Hepatocyte (in vitro differentiated cells): ENCODE measurements at regions not wholly inside any gene's neighbourhood (a gene's known extent, or its start where the extent isn't known, plus 50 kb on each side); places are given as distances from the start of the nearest gene placed in this dataset.

Experiments
- CTCF ChIP-seq: fragments of 200-600 bp; sonication (generic); IDR thresholded peaks from 2 replicates; pipeline ENCODE4 v1.5.1; 2016; ENCODE audit warnings: antibody characterized with exemption, mild to moderate bottlenecking; ENCODE audit not compliant: poor library complexity
- EZH2 ChIP-seq: fragments of 200-600 bp; sonication (generic); IDR thresholded peaks from 2 replicates; pipeline ENCODE4 v1.6.1; 2016; ENCODE audit warnings: antibody characterized with exemption, mild to moderate bottlenecking, borderline replicate concordance
- EZH2phosphoT487 ChIP-seq: fragments of 200-600 bp; sonication (generic); IDR thresholded peaks from one replicate; pipeline ENCODE4 v1.6.1; 2018; ENCODE audit warnings: antibody characterized with exemption, mild to moderate bottlenecking, low read depth, moderate library complexity; ENCODE audit not compliant: unreplicated experiment, severe bottlenecking

- TF ChIP-seq CTCF = no peak
- TF ChIP-seq EZH2 = no peak
- no peak for TF ChIP-seq EZH2phosphoT487
Measured at GRCh38 chr3:77976079-77976478, 936.2 kb downstream of the ROBO2 start.
